ENCODE measurements at regions not wholly inside any gene's neighbourhood (a gene's known extent, or its start where the extent isn't known, plus 50 kb on each side); places are given as distances from the start of the nearest gene placed in this dataset.
"Not testable (repeated sequence)": the region's sequence is repeated elsewhere in the genome, so short reads cannot be mapped to it uniquely, and the experiment has no call there.

DNA sequence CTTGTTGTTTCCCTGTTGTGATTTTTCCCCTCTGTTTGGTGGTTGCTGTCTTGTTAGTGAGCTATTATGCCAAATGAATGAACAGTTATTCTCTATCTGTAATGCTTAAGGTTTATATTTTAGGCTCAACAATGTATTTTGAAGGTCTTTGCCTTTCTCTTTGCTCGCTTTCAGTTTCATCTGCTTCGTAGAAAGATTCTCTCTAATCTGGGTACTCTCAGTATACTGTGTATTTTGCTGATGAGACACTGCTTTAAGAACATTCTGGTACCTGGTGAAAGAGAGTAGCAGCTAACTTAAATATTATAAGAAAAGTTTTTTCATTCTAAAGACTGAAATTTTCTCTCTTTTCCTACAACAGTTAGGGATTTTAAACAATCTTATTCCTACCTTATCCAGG is 1274.7 kb upstream of the PABPC4L start:
- H3K9ac ChIP-seq (ENCODE audit: low read depth in 2 of 2, low read length in 2 of 2): no peak overlapping the region
- H3K4me3 ChIP-seq: no peak overlapping the region
- TF ChIP-seq CTCF (IDR thresholded peaks at IDR 0.05): no peak
- H3K27ac ChIP-seq: no peak overlapping the region
- intact Hi-C loops (cut with DNase I): no loop called here
- H3K36me3 ChIP-seq: no peaks in the 10 kb centered on the region
- no peaks in the 10 kb centered on the region for H3K4me1 ChIP-seq
- H3K9me3 ChIP-seq: no peaks in the 10 kb centered on the region
- no peak for DNase-seq
- no peaks in the 10 kb centered on the region for H3K27me3 ChIP-seq

- DNase-seq: no peak
- no peak overlapping the region for H3K4me3 ChIP-seq
- H3K36me3 ChIP-seq: no peaks in the 10 kb centered on the region
- H3K9ac ChIP-seq (ENCODE audit: low read depth in 2 of 2, low read length in 2 of 2): no peak overlapping the region
- H3K4me1 ChIP-seq: no peaks in the 10 kb centered on the region
- TF ChIP-seq CTCF (IDR thresholded peaks at IDR 0.05): no peak
- intact Hi-C loops (cut with DNase I): no loop called here
- H3K9me3 ChIP-seq: no peaks in the 10 kb centered on the region
- H3K27me3 ChIP-seq: no peaks in the 10 kb centered on the region
- no peak overlapping the region for H3K27ac ChIP-seq
Observed at GRCh38 chr4:135464311-135464710, 1262.7 kb upstream of the PABPC4L start.

DNA sequence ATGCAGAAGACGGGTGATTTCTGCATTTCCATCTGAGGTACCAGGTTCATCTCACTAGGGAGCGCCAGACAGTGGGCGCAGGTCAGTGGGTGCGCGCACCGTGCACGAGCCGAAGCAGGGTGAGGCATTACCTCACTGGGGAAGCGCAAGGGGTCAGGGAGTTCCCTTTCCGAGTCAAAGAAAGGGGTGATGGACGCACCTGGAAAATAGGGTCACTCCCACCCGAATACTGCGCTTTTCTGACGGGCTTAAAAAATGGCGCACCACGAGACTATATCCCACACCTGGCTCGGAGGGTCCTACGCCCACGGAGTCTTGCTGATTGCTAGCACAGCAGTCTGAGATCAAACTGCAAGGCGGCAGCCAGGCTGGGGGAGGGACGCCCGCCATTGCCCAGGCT is 1246.0 kb upstream of the PABPC4L start:
- H3K4me1 ChIP-seq; H3K9ac ChIP-seq (ENCODE audit: low read depth in 2 of 2, low read length in 2 of 2); H3K27ac ChIP-seq; DNase-seq; H3K9me3 ChIP-seq; H3K4me3 ChIP-seq; intact Hi-C loops (cut with DNase I); H3K27me3 ChIP-seq; H3K36me3 ChIP-seq: not testable (repeated sequence)

GRCh38 chr4:135434936-135435335 is 1233.3 kb upstream of the PABPC4L start:
- TF ChIP-seq CTCF (IDR thresholded peaks at IDR 0.05): no peak
- intact Hi-C loops (cut with DNase I): no loop called here

GRCh38 chr4:135429528-135429927 is 1227.9 kb upstream of the PABPC4L start:
- no peaks in the 10 kb centered on the region for H3K9me3 ChIP-seq
- no peak overlapping the region for H3K9ac ChIP-seq (ENCODE audit: low read depth in 2 of 2, low read length in 2 of 2)
- no peak overlapping the region for H3K27ac ChIP-seq
- intact Hi-C loops (cut with DNase I): no loop called here
- H3K36me3 ChIP-seq: no peaks in the 10 kb centered on the region
- no peaks in the 10 kb centered on the region for H3K4me1 ChIP-seq
- H3K27me3 ChIP-seq: no peaks in the 10 kb centered on the region
- no peak for TF ChIP-seq CTCF (IDR thresholded peaks at IDR 0.05)
- DNase-seq: no peak
- no peak overlapping the region for H3K4me3 ChIP-seq

More at GRCh38 chr4:135434936-135435335, 1233.3 kb upstream of the PABPC4L start:
- no peak overlapping the region for H3K9ac ChIP-seq (ENCODE audit: low read depth in 2 of 2, low read length in 2 of 2)
- H3K36me3 ChIP-seq: no peaks in the 10 kb centered on the region
- H3K27ac ChIP-seq: no peak overlapping the region
- H3K4me3 ChIP-seq: no peak overlapping the region
- no peaks in the 10 kb centered on the region for H3K4me1 ChIP-seq
- no peaks in the 10 kb centered on the region for H3K27me3 ChIP-seq
- H3K9me3 ChIP-seq: no peaks in the 10 kb centered on the region
- DNase-seq: no peak

GRCh38 chr4:135418353-135418752 is 1216.8 kb upstream of the PABPC4L start:
- no peak overlapping the region for H3K4me3 ChIP-seq
- no peak for TF ChIP-seq CTCF (IDR thresholded peaks at IDR 0.05)

More at GRCh38 chr4:135418353-135418752, 1216.8 kb upstream of the PABPC4L start:
- H3K9ac ChIP-seq (ENCODE audit: low read depth in 2 of 2, low read length in 2 of 2): no peak overlapping the region
- no peak overlapping the region for H3K27ac ChIP-seq
- intact Hi-C loops (cut with DNase I): no loop called here
- no peak for DNase-seq
- no peaks in the 10 kb centered on the region for H3K4me1 ChIP-seq
- H3K9me3 ChIP-seq: no peaks in the 10 kb centered on the region
- no peaks in the 10 kb centered on the region for H3K27me3 ChIP-seq
- no peaks in the 10 kb centered on the region for H3K36me3 ChIP-seq
